ENCODE measurements at regions not wholly inside any gene's neighbourhood (a gene's known extent, or its start where the extent isn't known, plus 50 kb on each side); places are given as distances from the start of the nearest gene placed in this dataset.

DNA sequence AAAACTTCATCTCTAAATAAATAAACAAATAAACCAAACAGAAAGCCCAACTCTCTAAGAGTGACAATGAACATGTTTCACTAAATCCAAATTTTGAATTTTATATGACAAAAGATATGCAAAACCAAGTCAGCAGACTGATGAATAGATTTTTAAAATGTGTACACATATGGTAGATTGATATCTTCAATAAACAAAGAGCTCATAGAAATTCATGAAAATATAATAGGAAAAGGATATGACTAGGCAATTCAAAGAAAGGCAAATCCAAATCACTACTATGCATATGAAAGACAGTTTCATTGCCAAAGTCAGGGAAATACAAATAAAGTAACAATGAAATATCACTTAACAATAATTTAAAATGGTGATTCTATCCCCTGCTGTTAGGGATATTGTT is 63.7 kb upstream of the NBEA start:
- H3K27ac Mint-ChIP-seq = no peak overlapping the region
- H3K9me3 Mint-ChIP-seq = peaks cover 0 to 8% (median 0%) of the 10 kb centered on the region in 9 donors
- ATAC-seq (no peak), DNase-seq (no peak)
- no peak overlapping the region for H3K4me3 Mint-ChIP-seq
- peaks cover 5 to 45% (median 8%) of the 10 kb centered on the region in 5 donors for H3K27me3 Mint-ChIP-seq
- H3K4me1 Mint-ChIP-seq = no peaks in the 10 kb centered on the region
- POLR2A ChIA-PET = no interaction called here
- no peaks in the 10 kb centered on the region for H3K36me3 Mint-ChIP-seq

DNA sequence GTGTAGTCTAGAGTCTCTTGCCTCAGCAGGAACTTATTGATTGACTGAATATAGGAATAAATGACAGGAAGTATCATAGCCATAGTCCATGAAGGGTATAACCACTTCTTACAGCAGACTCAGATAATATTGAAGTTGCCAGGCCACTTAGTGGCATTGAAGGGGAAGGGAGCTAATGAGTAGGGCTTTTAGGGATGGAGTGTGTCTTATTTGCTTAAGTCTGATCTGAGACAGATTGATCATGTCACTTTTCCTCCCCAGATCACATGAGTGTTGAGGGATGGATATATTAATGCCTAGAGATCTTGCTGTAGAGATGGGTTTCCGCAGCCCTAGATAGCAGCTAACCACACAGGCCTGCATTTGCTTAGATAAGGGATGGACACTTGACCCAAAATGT is 62.2 kb upstream of the NBEA start:
- ATAC-seq (no peak), DNase-seq (no peak)
- POLR2A ChIA-PET = no interaction called here
- Mint-ChIP-seq H3K27ac (no peak overlapping the region), H3K4me3 (no peak overlapping the region), H3K4me1 (no peaks in the 10 kb centered on the region), H3K27me3 (peaks cover 2 to 38% (median 8%) of the 10 kb centered on the region in 5 donors), H3K9me3 (peaks cover 0 to 3% (median 0%) of the 10 kb centered on the region in 9 donors), H3K36me3 (no peaks in the 10 kb centered on the region)

DNA sequence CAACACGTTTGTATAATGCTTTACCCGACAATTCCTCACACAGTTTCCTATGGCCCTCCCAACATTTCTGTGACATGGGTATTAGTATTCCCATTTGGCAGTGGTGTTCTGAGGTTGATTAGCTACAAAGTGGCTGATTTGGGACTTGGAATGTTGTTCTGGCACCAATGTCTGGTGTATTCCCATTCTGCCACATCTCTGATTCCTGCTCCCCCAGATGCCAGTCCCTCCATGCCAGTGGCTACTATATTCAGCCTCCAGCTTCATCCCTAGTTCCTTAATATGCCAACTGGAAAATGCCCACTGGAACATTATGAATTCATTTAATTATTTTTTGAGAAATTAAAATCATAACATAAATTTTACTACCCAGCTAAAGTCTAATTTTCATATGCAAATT is 60.6 kb upstream of the NBEA start:
- Mint-ChIP-seq H3K4me1 (no peaks in the 10 kb centered on the region), H3K4me3 (no peak overlapping the region), H3K9me3 (peaks cover 0 to 3% (median 0%) of the 10 kb centered on the region in 9 donors), H3K36me3 (no peaks in the 10 kb centered on the region), H3K27ac (no peak overlapping the region), H3K27me3 (peaks cover 0 to 24% (median 8%) of the 10 kb centered on the region in 5 donors)
- DNase-seq (no peak), ATAC-seq (no peak)
- POLR2A ChIA-PET = no interaction called here

DNA sequence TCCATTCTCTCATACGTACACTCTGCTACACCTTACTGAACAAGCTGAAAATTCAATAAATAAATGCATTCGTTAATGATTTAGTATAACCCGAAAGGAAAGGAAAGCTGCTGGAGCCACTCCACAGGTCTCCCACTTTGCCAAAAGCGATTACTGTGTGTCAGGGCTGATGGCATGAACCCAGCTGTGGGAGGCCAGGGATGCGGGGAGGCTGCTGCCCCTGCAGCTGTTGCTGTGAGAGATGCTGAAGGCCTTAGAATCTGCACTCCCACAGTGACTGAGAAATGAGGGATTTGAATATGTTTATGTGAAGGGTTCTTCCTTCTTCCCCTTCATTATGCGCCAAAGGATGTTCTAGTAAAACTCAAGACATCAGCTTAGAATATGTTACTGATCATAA is 58.7 kb upstream of the NBEA start:
- Mint-ChIP-seq H3K27ac (no peak overlapping the region), H3K27me3 (peaks cover 0 to 24% (median 8%) of the 10 kb centered on the region in 5 donors), H3K4me3 (no peak overlapping the region), H3K36me3 (no peaks in the 10 kb centered on the region), H3K9me3 (peaks cover 0 to 3% (median 0%) of the 10 kb centered on the region in 9 donors), H3K4me1 (no peaks in the 10 kb centered on the region)
- no peak for DNase-seq
- POLR2A ChIA-PET = no interaction called here
- no peak for ATAC-seq

DNA sequence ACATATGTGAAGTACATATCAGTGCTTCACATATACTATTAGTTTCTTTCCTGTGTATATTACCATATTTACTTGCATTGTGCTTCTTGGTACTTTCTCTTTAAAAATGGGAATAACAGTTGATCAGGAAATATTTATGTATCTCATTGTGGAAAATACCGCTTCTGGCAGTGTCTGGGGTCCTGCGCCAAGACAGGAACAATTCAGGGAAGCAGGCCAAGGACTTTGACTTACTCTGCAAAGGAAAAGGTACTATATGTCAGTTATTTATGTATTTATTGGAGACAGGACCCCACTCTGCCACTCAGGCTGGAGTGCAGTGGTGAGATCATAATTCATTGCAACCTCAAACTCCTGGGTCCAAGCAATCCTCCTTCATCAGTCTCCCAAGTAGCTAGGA is 57.7 kb upstream of the NBEA start:
- H3K27me3 Mint-ChIP-seq = peaks cover 0 to 23% (median 8%) of the 10 kb centered on the region in 5 donors
- H3K27ac Mint-ChIP-seq = no peak overlapping the region
- H3K36me3 Mint-ChIP-seq = no peaks in the 10 kb centered on the region

DNA sequence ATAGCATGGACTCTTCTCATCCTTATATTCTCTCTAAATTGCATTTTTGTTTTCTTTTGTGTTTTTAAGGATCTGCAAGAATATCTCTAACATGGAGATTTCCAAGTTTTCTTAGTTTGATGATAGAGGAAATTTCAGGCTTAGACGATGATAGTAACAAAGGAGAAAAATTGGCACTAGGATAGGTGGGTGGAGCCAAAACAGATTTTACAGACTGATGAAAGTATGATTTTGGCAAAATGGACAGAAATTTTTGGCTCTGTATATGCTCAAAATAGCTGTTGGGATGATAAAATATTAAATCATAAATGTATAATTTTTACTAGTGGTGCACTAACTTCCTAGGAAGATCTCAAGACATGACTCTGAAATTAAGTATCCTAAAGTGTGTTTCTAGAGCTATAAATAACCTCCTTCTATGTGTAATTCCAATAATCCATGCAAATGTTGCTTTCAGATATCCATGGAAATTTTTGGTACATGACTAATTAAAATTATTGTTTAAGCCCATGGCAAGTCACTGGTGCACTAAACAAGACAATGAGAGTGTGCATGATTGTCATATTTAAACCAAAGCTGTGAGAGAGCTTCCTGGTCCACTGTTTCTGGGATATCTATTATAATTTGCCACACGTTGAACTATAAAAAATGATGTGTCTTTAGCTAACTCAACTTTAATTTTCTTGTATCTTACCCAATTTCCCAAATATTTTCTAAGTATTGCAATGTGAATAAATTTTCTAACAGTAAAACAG is 55.8 kb upstream of the NBEA start:
- Mint-ChIP-seq H3K27me3 (peaks cover 0 to 10% (median 7%) of the 10 kb centered on the region in 5 donors), H3K27ac (no peak overlapping the region), H3K4me3 (no peak overlapping the region), H3K36me3 (no peaks in the 10 kb centered on the region), H3K4me1 (no peaks in the 10 kb centered on the region), H3K9me3 (peaks cover 0 to 1% (median 0%) of the 10 kb centered on the region in 9 donors)
- ATAC-seq (no peak), DNase-seq (no peak)
- POLR2A ChIA-PET = no interaction called here

More for the DNA sequence above, 57.7 kb upstream of the NBEA start:
- POLR2A ChIA-PET = no interaction called here
- DNase-seq = no peak
- Mint-ChIP-seq H3K4me1 (no peaks in the 10 kb centered on the region), H3K4me3 (no peak overlapping the region), H3K9me3 (peaks cover 0 to 3% (median 0%) of the 10 kb centered on the region in 9 donors)
- ATAC-seq = no peak

DNA sequence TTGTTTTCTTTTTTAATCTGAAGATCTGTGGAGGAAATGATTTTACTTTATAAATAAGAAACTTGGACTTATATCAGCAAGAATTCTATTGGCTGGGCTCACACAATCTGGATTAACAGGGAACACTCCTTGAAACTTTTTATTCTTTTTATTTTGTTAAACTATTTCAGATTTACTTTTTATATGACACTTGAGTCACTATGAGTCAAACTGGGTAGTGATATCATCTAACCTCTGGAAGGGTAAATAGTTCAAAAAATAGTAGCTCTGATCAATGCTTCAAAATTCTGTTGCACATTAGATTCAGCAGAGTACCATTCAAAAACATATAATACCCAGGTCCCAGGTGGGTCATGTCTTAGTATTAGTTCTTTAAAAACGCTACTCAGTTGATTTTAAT is 55.1 kb upstream of the NBEA start:
- H3K27me3 Mint-ChIP-seq = peaks cover 0 to 11% (median 7%) of the 10 kb centered on the region in 5 donors
- no peaks in the 10 kb centered on the region for H3K9me3 Mint-ChIP-seq
- no peak overlapping the region for H3K4me3 Mint-ChIP-seq
- no peaks in the 10 kb centered on the region for H3K36me3 Mint-ChIP-seq
- no peak for ATAC-seq
- POLR2A ChIA-PET = no interaction called here
- H3K27ac Mint-ChIP-seq = no peak overlapping the region
- no peak for DNase-seq
- H3K4me1 Mint-ChIP-seq = no peaks in the 10 kb centered on the region

Data from naive thymus-derived CD8-positive, alpha-beta T cell (primary cell).